GM19463 (cell line): ENCODE measurements at regions not wholly inside any gene's neighbourhood (a gene's known extent, or its start where the extent isn't known, plus 50 kb on each side); places are given as distances from the start of the nearest gene placed in this dataset.
A peak's percentile ranks its signal among the peaks of the same experiment; 100 is the strongest.

ENCODE experiments used
- ATAC-seq: cut with Tn5 transposase; IDR thresholded peaks from one replicate; pipeline ENCODE4 v1.9.1; 2021; ENCODE audit warnings: mild to moderate bottlenecking, moderate library complexity; ENCODE audit not compliant: unreplicated experiment

DNA sequence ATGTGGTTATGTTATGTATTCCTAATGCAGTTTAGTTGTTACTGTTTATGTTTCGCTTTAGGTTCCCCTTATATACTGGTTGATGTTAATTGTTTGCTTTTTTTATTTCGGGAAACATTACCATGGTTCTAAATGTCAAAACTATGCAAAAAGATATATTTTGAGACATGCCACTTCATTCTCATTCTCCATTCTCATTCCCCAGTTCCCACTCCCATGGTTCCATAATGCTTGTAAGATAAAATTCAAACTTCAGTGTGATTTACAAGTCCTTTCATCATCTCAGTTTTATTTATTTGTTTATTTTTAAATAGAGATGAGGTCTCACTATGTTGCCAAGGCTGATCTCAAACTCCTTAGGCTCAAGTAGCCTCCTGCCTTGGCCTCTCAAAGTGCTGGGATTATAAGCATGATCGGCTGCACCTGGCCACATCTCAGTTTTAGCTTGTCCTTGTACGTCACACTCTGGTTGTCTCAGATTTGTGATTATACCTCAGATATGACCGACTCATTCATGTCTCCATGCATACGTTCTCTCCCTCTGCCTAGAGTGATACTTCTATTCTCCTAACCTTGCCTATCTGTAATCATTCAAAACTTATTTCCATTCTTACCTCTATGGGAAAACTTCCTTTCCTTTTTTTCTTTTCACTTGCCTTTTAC, 407.8 kb upstream of the RGS6 start:
- peak; percentile 58 for ATAC-seq

DNA sequence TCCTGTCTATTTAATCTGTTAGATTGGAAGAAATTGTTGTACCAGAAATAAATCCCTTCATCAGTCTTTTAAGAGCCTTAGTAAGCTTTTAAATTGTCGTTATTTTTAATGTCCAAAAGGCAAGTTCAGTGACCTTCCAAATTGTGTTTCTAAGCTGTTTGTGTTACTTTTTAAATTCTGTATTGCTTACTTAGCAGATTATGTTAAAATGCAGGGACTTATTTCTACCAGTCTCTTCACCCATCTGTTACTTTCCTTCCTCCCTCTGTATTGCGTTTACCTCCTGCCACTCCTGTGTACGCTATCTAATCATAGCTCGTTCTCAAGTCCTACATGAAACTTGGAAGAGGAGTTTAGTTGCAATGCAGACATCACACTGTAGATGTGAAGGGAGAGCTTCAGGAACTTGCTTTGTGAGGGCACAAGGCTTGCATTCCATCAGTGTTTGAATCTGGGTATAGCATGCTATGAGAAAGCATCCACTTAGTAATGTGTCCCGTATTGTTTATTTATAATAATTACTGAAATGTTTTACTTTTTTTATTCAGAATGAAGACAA, 406.5 kb upstream of the RGS6 start:
- no peak for ATAC-seq

DNA sequence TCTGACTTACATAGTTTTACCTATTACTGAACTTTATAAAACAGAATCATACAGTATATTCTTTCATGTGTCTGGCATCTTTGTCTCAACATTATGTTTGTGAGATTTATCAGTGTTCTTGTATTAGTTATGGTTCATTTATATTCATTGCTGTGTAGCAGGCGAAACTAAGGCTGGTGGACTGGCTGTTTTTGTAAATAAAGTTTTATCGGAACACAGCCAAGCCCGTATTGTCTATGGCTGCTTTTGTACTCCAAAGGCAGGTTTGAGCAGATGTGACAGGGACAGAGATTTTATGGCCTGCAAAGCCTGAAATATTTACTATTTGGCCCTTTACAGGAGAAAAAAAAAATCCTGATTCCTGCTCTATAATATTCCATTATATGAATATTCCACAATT, 405.8 kb upstream of the RGS6 start:
- no peak for ATAC-seq

DNA sequence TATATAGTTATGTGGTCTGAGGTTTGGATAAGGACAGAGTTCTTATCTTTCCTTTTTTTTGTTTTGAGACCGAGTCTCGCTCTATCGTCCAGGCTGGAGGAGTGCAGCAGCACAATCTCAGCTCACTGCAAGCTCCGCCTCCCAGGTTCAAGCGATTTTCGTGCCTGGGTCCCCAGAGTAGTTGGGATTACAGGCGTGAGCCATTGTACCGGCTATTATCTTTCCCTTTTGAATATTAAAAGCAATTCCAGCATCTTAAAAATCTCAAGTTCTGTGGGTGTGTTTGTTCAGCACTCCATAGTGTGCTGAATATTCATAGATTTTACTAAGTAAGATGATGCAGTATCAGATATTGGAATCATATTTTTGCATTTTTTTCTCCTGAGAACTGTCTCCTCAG, 404.4 kb upstream of the RGS6 start:
- ATAC-seq: no peak

DNA sequence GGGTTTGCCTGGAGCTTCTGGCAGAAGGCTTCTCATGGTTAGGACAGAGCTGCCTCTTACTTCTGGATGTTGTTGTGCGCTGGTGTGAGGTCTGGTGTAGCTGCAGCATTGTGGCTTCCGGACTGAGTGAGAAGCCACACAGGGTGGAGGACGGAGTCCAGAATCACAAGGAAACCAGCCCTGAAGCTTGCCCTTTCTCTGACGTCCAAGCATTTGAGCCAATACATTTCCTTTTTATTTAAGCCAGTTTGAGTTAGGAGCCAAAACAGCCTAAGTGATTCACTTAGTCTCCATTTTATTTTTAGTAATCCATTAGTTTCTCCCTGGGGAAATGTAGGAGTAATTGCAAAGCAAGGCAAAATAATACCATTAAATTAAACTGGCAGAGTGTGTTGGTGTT, 402.4 kb upstream of the RGS6 start:
- ATAC-seq: no peak

DNA sequence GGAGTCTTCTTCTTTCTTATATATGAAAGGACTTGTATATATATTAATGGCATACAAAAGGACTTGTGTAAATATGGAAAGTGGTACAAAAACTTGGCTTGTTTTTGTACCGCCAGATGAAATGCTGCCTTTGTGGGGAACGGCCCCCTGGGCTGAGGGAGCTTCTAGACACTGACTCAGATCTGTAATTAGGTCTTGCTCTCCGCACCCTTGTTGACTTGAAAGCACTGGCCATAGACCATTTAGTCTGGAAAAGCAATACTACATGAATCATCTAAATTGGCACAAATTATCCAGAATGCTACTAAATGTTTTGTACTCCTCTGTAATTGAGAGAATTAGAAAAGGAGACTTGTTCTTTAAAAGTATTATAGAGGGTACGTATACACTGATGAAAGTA, 399.9 kb upstream of the RGS6 start:
- ATAC-seq: no peak

DNA sequence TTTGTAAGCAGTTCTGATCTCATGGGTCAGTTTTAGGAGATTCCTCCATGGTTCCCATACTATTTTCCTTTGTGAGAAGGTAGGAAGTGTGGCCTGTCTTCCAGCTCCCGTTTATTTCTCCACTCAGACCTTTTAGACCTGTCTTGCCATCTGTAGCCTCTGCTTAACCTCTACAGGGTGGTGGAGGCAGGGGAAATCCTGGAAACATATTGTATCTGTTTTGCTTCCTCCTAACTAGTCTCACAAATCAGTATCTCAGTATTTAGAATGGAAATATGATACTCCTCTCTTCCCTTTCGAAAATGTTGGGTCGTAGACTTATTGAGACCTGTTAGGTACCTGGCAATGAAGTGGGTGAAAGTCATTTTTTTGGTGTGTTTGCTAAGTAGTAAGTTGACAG, 399.4 kb upstream of the RGS6 start:
- no peak for ATAC-seq

DNA sequence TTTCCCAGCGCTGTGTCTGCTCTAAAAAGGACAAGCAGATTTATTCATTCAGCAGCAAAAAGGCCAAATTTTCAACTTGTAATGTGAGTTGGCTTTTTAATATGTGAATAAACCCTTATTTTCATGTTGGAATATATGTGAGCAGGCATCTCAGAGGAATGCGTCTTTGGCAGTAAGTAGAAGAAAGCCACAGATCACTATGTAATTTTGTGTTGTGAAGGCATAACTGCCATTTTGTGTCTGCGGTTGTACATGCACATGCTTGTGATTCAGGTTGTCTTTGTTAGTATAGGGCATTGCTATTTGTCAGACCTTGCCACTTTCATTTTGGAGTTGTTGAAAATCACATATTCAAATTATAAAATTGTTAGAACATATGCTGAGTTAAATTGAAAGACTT, 398.8 kb upstream of the RGS6 start:
- ATAC-seq: no peak

DNA sequence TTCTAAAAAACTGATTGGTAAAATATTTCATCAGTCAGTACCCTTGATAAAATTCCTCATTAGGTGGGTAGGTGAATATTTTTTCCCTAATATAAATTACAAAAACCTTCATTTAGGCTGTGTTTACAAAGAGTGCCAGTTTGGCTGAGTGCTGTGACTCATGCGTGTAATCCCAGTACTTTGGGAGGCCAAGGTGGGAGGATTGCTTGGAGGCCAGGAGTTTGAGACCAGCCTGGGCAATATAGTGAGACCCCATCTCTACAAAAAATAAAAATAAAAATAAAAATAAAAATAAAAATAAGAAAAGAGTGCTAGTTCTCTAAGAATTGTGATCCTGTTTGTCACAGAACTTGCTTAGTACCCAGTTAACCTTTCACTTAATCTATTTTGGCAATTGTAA, 398.4 kb upstream of the RGS6 start:
- ATAC-seq: no peak

DNA sequence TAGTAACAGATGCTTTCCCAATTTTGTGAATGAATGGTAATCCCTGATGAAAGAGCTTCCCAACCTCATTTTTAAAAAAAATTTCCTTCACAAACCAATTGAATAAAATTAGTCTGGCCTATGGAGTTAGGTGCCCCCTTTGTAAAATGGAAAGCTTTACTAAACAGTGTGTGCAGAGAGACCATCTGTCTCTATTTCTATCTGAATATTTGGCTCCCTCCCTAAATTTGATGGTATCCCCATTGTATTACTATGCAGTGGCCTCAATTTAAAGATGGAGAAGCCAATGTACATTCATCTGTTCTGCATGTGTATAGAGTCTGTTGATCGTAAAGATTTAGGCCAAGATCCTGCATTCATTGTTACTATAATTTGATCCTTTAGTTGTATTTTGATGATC, 397.7 kb upstream of the RGS6 start:
- no peak for ATAC-seq

DNA sequence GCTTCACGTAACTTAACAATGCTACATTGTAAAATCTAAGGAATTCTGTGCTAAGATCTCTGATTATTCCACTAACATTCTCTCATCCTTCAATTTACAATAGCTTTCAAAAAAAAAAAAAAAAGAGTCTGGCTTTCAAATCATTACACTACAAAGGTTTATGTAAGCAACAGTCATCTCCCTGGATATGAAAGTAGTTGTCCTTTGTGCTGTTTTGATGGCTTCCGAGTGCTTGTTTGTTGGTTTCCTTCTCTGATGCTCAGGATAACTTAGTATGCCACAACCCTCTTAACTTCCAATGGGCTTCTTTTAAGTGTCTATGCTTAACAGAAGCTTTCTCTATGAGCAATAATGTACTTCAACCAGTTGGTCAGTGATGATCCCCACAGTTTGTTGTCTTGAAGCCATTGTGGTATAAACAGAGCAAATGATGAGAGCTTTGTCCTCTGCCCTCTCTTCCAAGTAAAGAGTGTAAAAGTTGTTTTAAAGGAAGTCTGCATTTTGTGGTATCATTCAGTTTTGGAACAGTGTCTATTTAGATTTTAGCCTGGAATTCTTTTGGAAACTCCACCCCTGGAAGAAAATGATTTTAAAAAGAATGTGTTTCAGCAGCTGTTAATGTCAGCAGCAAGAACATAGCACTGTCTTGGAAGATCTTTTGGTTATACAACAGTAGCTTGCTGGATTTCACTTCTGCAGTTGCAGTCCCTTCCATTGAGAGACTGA, 396.1 kb upstream of the RGS6 start:
- no peak for ATAC-seq

DNA sequence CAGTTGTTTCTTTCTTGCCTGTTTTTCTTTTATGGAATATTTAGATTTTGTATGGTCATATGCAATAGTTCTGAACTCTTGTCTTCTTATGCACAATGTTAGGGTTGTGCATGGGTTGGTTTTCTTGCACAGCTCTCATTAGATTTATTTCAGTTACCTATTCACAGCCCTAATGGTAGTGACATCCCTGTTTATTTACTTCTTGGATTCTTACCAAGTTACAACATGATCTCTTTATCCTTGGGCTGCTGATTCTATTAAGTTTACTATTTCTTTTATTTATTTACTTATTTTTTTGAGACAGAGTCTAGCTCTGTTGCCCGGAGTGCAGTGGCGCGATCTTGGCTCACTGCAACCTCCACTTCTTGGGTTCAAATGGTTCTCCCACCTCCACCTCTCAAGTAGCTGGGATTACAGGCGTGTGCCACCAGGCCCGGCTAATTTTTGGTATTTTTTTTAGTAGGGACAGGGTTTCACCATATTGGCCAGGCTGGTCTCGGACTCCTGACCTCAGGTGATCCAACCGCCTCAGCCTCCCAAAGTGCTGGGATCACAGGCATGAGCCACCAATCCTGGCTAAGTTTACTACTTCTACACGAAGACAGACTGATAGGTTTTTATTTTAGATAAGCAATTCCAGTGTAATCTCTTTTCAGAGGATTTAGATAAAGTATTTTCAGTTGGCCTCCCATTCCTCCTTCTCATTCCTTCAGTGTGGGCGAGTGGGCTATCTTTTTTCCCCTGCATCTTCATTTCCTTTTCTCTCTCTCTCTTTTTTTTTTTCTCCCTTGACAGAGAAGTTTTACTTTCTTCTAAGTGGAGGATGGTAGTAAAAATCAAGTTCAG, 395.1 kb upstream of the RGS6 start:
- ATAC-seq: no peak

DNA sequence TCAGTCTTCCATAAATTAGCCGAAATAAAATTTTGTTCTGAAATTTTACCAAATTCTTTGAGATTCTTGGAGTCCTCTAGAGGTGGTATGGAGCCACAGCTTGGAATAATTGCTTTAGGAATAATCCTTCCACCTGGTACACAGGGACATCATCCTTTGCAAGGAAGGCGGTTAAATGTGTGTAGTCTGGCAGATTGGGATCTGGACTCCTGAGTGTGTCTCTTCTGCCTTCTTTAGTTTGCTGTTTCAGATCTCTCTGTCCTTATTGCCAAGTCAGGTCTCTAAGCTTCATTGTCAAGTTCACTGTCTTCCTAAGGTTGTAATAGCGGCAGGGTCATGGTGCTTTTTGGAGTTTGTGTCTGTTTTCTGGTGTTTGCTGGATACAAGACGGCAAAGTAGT, 393.9 kb upstream of the RGS6 start:
- no peak for ATAC-seq

DNA sequence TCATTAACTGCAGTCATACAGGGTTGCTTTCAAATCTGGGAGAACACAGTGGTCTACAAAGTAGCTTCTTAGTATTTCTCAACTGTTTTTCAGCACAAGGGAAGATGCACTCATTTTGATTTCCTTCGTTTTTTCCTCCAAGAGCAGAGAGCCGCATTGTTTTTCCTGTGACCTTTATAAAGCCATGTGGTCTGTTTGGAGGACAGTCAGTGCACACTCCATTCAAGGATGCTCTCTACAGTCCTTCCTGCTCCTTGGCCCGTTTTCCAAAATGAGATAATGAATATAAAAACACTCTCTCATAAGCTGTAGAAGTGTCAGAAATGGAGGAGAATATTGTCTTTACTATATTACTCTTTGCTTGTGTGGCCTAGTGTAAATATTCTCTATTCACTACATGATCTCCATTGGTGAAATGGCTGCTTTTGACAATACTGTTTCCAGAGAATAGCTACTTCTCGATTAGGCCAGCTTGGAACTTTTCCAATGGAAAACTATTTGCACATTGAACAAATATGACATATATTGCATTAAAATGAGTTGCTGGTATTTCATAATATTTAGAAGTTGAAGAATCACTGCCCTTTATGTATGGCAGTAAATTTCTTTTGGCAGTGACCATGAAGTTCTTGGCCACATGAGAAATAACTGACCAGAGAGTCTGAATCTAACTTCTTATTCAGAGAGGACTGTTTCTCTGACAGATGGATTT, 393.1 kb upstream of the RGS6 start:
- no peak for ATAC-seq

DNA sequence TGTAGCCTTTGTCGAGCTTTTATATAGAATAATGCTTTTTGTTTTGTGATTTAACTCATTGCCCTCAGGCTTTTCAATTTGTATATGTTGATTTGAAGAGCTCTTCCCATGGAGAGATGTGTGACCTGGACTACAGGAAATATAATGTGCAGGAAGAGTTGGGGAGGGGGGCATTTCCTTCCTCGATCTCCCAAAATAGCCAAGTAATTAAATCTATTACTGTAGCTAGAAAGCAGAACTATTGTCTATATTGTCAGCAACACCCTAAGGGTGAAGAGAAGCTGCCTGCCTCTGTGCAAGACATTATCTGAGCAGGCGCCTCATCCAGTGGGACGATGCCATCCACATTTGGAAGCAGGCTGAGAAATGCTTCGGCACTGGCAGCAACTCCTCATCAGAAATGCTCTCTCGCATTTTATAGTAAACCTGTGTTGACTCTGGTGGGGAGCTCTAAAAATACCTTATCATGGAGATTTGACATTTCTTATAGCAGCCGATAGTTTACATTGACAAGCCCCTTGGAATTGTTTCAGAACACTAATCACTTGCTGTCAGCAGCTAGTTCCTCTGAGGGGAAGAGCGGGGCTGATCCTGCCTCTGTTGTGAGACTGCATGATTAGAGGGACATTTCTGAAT, 392.5 kb upstream of the RGS6 start:
- ATAC-seq: no peak

DNA sequence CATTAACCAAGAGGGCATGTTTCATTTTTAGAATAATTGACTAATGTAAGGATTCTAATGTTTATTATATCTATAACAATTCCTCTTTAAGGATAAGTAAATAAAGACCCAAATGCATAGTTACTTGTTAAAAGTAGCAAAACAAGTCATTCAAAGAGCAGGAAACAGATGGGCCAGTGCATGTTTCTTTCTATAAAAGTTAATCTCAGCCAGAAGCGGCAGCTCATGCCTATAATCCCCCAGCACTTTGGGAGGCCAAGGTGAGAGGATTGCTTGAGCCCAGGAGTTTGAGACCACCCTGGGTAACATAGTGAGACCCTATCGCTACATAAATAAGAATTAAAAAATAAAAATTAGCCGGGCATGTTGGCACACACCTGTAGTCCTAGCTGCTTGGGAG, 391.0 kb upstream of the RGS6 start:
- no peak for ATAC-seq

DNA sequence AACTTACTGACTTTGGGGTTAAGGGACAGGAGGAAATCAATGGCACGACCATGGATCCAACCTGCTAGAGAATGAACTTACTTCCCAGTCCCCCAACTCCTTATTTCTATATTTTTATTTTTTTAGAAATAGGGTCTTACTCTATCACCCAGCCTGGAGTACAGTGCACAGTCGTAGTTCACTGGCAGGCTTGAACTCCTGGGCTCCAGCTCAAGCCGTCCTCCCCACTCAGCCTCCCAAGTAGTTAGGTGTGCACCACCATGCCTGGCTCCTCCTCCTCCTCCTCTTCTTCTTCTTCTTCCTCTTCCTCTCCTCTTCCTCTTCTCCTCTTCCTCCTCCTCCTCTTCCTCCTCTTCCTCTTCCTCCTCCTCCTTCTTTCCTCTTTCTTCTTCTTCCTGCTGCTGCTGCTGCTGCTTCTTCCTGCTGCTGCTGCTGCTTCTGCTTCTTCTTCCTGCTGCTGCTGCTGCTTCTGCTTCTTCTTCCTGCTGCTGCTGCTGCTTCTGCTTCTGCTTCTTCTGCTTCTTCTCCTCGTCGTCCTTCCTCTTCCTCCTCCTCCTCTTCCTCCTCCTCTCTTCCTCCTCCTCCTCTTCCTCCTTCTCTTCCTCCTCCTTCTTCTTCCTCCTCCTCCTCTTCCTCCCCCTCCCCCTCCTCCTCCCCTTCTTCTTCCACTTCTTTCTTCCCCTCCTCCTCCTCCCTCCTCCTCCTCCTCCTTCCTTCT, 390.1 kb upstream of the RGS6 start:
- ATAC-seq: no peak

DNA sequence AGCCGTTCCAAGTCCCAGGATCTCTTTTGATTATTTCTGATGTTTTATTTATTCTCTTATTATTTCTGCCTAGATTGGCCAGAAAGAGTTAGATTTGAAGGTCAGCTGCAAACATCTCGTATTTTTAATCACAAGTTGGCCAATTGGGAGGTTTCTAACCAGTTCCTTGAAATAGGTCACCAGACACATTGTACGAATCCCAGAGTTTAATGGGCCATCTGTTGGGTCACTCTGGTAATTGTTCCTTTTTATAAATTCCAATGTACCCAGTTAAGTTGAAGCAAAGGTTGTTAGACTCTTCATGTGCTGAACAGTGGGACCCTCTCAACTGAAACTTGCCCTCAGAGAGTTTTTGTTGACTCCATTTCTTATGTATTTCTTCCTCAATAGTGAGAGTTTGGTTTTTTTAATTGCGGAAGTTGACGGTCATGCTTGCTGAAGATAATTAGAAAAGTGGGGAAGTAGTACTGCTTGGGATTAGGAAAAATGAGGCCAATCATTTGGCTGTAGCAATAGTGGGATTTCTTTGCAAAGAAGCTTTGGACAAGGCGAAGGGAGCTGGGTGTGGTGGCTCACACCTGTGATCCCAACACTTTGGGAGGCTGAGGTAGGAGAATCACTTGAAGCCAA, 382.7 kb upstream of the RGS6 start:
- ATAC-seq: no peak

DNA sequence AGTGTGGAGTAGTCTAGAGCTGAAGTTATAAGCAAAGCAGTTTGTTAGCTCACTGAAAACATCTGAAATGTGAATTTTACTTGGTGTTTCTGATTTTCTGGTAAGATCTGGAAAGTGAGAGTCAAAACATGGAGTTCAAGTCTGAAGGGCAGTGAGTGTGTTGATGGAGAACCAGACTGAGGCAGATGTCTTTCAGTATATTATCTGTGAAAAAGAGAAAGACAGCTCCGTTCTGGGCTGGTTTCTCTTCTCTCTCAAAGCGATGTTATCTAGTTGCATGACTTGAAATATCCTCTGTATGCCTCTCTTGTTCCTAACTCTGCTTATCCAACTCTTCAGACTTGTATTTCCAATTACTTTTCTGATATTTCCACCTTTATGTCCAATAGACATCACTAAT, 381.9 kb upstream of the RGS6 start:
- ATAC-seq: peak; percentile 42
